ENCODE measurements at regions not wholly inside any gene's neighbourhood (a gene's known extent, or its start where the extent isn't known, plus 50 kb on each side); places are given as distances from the start of the nearest gene placed in this dataset.

DNA sequence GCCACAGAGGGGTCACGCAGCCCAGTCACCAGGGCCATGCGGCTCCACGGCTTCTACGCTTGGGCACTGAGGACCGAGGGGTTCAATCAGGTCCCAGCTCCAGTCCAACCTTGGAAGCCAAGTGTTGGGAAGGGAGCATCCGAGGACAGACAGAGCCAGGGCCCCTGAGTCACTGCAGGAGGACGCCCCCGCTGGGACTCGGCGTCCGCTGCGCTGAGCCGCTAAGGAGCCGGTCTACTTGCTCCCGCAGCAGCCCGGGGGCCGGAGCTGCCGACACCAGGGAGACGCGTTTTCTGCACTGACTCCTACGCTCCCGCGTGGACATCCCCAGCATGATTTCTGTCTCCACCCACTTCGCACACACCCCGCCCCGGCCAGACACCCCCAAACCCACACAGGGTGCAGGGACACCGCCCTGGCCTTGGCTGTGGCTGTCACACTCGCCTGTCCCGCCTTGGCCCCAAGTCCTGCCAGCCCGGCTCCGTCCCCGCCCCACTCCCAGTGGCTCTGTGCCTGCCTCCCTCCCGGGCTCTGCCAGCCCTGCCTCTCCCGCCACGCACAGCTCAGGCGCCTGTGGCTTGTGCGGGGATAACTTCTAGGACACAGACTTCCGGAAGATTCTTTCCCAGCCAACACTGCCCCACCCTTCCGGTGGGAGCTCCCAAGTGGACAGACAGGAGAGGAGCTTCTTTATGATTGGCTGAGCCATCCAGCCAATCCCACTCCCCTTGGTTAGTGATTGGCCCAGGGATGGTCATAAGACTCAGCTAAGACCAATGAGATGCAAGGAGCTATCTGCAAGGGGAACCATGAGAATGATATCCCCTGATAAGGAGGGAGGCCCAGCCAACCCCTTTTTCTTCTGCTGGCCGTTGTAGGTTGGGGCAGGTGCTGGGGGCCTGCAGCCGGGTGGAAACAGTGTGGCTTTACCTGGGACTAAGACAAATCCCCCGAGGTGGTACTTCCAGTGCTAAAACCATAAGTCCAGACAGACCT is 118.9 kb upstream of the SFSWAP start:
- TF ChIP-seq POLR2AphosphoS5 (IDR thresholded peaks at IDR 0.05; ENCODE audit: low read depth, low read length) (no peak), FOXP2 (optimal IDR thresholded peaks at IDR 0.05; ENCODE audit: borderline replicate concordance, extremely low read depth, extremely low read length, insufficient read depth) (no peak), SIN3A (IDR thresholded peaks at IDR 0.05; ENCODE audit: borderline replicate concordance, insufficient read depth, low read length) (no peak), TAF1 (IDR thresholded peaks at IDR 0.05; ENCODE audit: borderline replicate concordance, insufficient read depth, low read length) (no peak)
- TF ChIP-seq, protein P1, sequence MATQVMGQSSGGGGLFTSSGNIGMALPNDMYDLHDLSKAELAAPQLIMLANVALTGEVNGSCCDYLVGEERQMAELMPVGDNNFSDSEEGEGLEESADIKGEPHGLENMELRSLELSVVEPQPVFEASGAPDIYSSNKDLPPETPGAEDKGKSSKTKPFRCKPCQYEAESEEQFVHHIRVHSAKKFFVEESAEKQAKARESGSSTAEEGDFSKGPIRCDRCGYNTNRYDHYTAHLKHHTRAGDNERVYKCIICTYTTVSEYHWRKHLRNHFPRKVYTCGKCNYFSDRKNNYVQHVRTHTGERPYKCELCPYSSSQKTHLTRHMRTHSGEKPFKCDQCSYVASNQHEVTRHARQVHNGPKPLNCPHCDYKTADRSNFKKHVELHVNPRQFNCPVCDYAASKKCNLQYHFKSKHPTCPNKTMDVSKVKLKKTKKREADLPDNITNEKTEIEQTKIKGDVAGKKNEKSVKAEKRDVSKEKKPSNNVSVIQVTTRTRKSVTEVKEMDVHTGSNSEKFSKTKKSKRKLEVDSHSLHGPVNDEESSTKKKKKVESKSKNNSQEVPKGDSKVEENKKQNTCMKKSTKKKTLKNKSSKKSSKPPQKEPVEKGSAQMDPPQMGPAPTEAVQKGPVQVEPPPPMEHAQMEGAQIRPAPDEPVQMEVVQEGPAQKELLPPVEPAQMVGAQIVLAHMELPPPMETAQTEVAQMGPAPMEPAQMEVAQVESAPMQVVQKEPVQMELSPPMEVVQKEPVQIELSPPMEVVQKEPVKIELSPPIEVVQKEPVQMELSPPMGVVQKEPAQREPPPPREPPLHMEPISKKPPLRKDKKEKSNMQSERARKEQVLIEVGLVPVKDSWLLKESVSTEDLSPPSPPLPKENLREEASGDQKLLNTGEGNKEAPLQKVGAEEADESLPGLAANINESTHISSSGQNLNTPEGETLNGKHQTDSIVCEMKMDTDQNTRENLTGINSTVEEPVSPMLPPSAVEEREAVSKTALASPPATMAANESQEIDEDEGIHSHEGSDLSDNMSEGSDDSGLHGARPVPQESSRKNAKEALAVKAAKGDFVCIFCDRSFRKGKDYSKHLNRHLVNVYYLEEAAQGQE (IDR thresholded peaks at IDR 0.05; ENCODE audit: insufficient read depth in 1 of 2, low read depth in 2 of 2, low read length in 2 of 2) = no peak

DNA sequence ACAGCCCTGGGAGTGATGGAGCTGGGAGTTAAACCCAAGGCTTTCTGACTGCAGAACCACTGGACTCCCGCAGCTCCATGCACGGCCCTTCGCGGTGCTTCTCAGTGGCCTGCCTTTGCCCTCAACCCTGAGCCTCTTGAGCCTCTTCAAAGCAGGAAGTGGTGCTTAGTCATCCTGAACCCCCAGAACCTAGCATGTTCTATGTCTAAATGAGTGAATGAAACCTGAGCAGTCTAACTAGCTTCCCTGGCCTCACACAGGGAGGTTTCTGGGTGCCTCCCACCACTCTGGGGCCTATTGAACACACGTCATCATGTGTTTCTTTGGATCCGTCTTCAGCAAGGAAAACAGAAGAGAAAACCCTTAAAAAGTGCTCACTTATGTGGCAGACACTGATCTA is 117.9 kb upstream of the SFSWAP start:
- no peak for TF ChIP-seq TAF1 (IDR thresholded peaks at IDR 0.05; ENCODE audit: borderline replicate concordance, insufficient read depth, low read length)

DNA sequence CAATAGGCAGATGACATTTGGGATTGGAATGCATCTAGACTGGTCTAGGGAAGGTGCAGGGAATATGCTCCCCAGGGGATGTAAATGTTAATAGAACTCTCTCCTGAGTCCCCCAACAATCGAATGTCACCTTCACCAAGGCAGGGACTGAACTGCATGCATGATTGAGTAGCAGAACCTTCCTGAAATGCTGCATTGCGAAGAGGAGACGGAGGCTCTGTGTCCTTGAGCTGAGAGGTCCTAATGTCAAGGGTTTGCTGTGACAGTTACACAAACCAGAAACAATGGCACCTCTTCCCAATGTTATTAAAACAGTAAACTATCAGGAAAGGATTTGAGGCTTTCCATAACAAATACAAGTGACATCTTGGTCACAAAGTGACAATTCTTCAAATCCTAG is 117.5 kb upstream of the SFSWAP start:
- no peak for TF ChIP-seq SIN3A (IDR thresholded peaks at IDR 0.05; ENCODE audit: borderline replicate concordance, insufficient read depth, low read length)
- no peak for TF ChIP-seq TAF1 (IDR thresholded peaks at IDR 0.05; ENCODE audit: borderline replicate concordance, insufficient read depth, low read length)
- TF ChIP-seq POLR2AphosphoS5 (IDR thresholded peaks at IDR 0.05; ENCODE audit: low read depth, low read length) = no peak
- TF ChIP-seq FOXP2 (optimal IDR thresholded peaks at IDR 0.05; ENCODE audit: borderline replicate concordance, extremely low read depth, extremely low read length, insufficient read depth) = no peak
- TF ChIP-seq, protein P1 (IDR thresholded peaks at IDR 0.05; ENCODE audit: insufficient read depth in 1 of 2, low read depth in 2 of 2, low read length in 2 of 2) = no peak

DNA sequence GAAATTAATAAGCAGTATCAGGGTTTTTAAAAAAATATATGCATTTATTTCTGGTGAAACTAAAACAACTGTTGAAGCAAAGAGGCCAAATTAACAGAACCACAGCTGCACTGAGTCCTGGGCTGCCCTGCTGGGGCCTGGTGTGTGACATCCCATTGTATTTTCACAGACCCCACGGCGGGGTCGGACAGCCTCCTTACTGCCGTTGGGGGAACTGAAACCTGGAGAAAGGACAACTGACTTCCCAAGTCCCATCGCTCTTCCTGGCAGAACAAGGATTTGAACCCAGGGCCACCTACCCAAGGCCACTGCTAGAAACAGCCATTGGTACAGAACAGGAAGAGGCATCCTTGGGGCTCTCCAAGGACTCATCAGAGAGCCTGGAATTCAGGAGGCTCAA is 114.8 kb upstream of the SFSWAP start:
- TF ChIP-seq, protein P1 (IDR thresholded peaks at IDR 0.05; ENCODE audit: insufficient read depth in 1 of 2, low read depth in 2 of 2, low read length in 2 of 2) = no peak
- no peak for TF ChIP-seq TAF1 (IDR thresholded peaks at IDR 0.05; ENCODE audit: borderline replicate concordance, insufficient read depth, low read length)
- no peak for TF ChIP-seq FOXP2 (optimal IDR thresholded peaks at IDR 0.05; ENCODE audit: borderline replicate concordance, extremely low read depth, extremely low read length, insufficient read depth)
- TF ChIP-seq SIN3A (IDR thresholded peaks at IDR 0.05; ENCODE audit: borderline replicate concordance, insufficient read depth, low read length) = no peak
- TF ChIP-seq POLR2AphosphoS5 (IDR thresholded peaks at IDR 0.05; ENCODE audit: low read depth, low read length) = no peak

DNA sequence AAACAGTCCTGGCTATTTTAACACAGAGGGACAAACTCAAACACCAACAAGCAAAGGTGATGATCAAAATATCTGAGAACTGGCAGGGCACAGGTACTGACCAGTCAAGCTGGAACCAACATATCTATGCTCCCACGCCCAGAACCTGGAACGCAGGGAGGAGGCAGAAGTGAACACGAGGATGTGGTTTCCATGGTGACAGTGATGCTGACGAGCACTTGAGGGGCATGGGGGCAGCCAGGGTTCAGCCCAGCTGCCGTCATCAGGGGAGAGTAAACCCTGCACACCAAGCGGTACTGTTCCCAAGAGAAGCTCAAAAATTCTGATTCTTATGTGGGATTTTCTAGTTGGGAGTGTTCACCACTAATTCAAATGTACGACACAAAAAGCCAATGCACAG is 113.6 kb upstream of the SFSWAP start:
- TF ChIP-seq TAF1 (IDR thresholded peaks at IDR 0.05; ENCODE audit: borderline replicate concordance, insufficient read depth, low read length) = no peak
- TF ChIP-seq, protein P1 (IDR thresholded peaks at IDR 0.05; ENCODE audit: insufficient read depth in 1 of 2, low read depth in 2 of 2, low read length in 2 of 2) = no peak
- TF ChIP-seq SIN3A (IDR thresholded peaks at IDR 0.05; ENCODE audit: borderline replicate concordance, insufficient read depth, low read length) = no peak
- no peak for TF ChIP-seq POLR2AphosphoS5 (IDR thresholded peaks at IDR 0.05; ENCODE audit: low read depth, low read length)
- TF ChIP-seq FOXP2 (optimal IDR thresholded peaks at IDR 0.05; ENCODE audit: borderline replicate concordance, extremely low read depth, extremely low read length, insufficient read depth) = no peak

Measured in PFSK-1 (cell line).